DND-41 (cell line): ENCODE measurements at regions not wholly inside any gene's neighbourhood (a gene's known extent, or its start where the extent isn't known, plus 50 kb on each side); places are given as distances from the start of the nearest gene placed in this dataset.

Experiments used
- ATAC-seq: fragments of 200-7000 bp; cut with Tn5 transposase; 3 replicates; pipeline ENCODE4 v1.9.1; 2021; ENCODE audit warnings: low read depth; ENCODE audit not compliant: insufficient read depth
- DNase-seq: peaks from one replicate; pipeline ENCODE4 v3.0.0-alpha.2; 2020
- H2AFZ ChIP-seq: 2 replicates; pipeline ENCODE4 v1.6.0; 2012; ENCODE audit warnings: low read depth, low read length
- H3K27ac ChIP-seq: 2 replicates; pipeline ENCODE4 v1.5.1; 2012; ENCODE audit warnings: low read length, inconsistent platforms
- H3K27me3 ChIP-seq: fragments of 200-600 bp; sonication (generic); 2 replicates; pipeline ENCODE4 v1.6.0; 2012; ENCODE audit warnings: low read length, mild to moderate bottlenecking, inconsistent platforms; ENCODE audit not compliant: insufficient read depth, poor library complexity
- H3K36me3 ChIP-seq: 2 replicates; pipeline ENCODE4 v1.5.1; 2012; ENCODE audit warnings: low read length, inconsistent platforms; ENCODE audit not compliant: insufficient read depth
- H3K4me1 ChIP-seq: 2 replicates; pipeline ENCODE4 v1.5.1; 2012; ENCODE audit warnings: mild to moderate bottlenecking, low read length; ENCODE audit not compliant: insufficient read depth
- H3K4me2 ChIP-seq: 2 replicates; pipeline ENCODE4 v1.6.0; 2012; ENCODE audit warnings: mild to moderate bottlenecking, moderate library complexity, low read length, inconsistent platforms; ENCODE audit not compliant: insufficient read depth
- H3K4me3 ChIP-seq, 2 experiments: fragments of 200-600 bp in 1 of 2; shearing (Covaris generic) in 1 of 2; 2 replicates each; pipeline ENCODE4 v1.5.1; 2012 to 2016; ENCODE audit warnings: inconsistent platforms in 2 of 2, low read length in 2 of 2, mild to moderate bottlenecking in 2 of 2, low read depth in 1 of 2, moderate library complexity in 1 of 2
- H3K79me2 ChIP-seq: 2 replicates; pipeline ENCODE4 v1.6.0; 2012; ENCODE audit warnings: low read length, inconsistent platforms; ENCODE audit not compliant: insufficient read depth
- H3K9ac ChIP-seq: 2 replicates; pipeline ENCODE4 v1.6.0; 2012; ENCODE audit warnings: low read depth, mild to moderate bottlenecking, inconsistent platforms, low read length, moderate library complexity
- H3K9me3 ChIP-seq: 2 replicates; pipeline ENCODE4 v1.5.1; 2012; ENCODE audit warnings: low read length, moderate library complexity, mild to moderate bottlenecking, inconsistent platforms; ENCODE audit not compliant: insufficient read depth, severe bottlenecking
- H4K20me1 ChIP-seq: 2 replicates; pipeline ENCODE4 v1.6.0; 2012; ENCODE audit warnings: low read length; ENCODE audit not compliant: insufficient read depth
- EZH2 ChIP-seq: IDR thresholded peaks from 3 replicates; pipeline ENCODE4 v1.6.1; 2012; ENCODE audit warnings: borderline replicate concordance, low read depth, mild to moderate bottlenecking, moderate library complexity, low read length, inconsistent platforms; ENCODE audit not compliant: severe bottlenecking
- TF ChIP-seq, protein P1 (sequence below): IDR thresholded peaks from 2 replicates; pipeline ENCODE4 v1.5.1; 2012; ENCODE audit warnings: borderline replicate concordance, low read length, moderate library complexity, mild to moderate bottlenecking; ENCODE audit not compliant: poor library complexity, severe bottlenecking; ENCODE audit errors: extremely low read depth

DNA sequence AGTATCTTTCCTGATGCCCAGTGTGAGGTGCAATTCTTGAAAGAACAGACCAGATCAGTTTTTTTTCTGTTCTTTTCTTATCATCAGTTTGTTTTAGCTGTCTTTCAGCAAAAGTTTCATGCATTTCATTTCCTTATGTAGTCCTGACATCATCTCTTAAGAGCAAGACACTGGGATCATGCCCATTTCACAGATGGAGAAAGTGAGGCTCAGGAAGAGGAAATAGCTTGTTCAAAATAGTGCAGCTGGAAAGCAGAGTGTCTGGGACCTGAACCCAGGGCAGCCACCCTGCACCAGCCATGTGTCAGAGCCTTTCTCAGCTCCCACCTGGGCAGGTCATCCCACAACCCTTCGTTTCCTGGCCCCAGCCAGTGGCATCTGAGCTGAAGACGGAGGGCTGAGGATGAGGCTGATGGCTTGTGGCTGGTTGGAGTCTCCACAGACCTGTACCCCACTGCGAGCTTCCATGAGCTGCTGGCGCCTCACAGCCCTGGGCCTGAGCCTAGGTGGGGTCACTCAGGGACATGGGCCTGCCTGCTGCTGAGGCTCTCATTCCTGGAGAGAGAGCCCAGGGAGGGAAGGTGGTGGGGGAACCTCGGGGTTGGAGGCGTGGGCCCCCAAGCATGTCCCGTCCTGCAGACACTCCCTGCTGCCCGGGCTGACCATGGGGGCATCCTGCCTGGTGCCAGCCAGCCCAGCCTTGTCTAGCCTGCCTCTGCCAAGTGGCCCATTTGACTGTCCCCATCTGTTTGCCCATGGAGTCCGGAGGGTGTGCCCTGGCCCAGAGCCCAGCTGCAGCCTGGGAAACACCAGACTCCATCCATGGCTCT lies 61.8 kb downstream of the SMIM38 start:
- DNase-seq, result no peak
- Histone ChIP-seq H3K4me2 (no peak overlapping the region), H3K9ac (no peak overlapping the region), H4K20me1 (no peaks in the 10 kb centered on the region), H3K27ac (no peak overlapping the region), H3K79me2 (no peaks in the 10 kb centered on the region), H3K27me3 (no peaks in the 10 kb centered on the region), H2AFZ (no peak overlapping the region), H3K4me1 (no peaks in the 10 kb centered on the region), H3K9me3 (no peaks in the 10 kb centered on the region), H3K4me3 (no peak overlapping the region), H3K36me3 (no peaks in the 10 kb centered on the region)
- TF ChIP-seq EZH2, result no peak
- TF ChIP-seq, protein P1, sequence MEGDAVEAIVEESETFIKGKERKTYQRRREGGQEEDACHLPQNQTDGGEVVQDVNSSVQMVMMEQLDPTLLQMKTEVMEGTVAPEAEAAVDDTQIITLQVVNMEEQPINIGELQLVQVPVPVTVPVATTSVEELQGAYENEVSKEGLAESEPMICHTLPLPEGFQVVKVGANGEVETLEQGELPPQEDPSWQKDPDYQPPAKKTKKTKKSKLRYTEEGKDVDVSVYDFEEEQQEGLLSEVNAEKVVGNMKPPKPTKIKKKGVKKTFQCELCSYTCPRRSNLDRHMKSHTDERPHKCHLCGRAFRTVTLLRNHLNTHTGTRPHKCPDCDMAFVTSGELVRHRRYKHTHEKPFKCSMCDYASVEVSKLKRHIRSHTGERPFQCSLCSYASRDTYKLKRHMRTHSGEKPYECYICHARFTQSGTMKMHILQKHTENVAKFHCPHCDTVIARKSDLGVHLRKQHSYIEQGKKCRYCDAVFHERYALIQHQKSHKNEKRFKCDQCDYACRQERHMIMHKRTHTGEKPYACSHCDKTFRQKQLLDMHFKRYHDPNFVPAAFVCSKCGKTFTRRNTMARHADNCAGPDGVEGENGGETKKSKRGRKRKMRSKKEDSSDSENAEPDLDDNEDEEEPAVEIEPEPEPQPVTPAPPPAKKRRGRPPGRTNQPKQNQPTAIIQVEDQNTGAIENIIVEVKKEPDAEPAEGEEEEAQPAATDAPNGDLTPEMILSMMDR, result no peak
- no peak for ATAC-seq

DNA sequence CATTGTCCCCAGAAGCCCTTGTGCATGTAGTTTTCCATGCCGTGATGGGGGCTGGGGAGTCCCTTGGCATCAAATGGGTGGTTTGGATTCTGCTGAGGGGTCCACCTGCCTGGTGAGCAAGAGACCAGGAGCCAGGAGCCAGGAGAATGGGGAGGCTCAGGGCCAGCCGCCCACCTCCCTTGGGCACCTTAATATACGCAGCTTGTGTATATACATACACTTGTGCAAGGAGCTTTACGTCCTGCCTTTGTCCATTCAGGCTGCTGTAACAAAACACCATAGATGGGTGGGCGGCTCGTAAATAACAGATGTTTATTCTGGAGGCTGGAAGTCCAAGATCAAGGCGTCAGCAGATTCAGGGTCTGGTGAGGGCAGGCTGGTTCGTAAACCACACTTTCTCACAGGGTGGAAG lies 62.5 kb downstream of the SMIM38 start:
- Histone ChIP-seq H3K27ac (no peak overlapping the region), H3K9ac (no peak overlapping the region), H3K27me3 (no peaks in the 10 kb centered on the region), H3K79me2 (no peaks in the 10 kb centered on the region), H3K4me2 (no peak overlapping the region), H3K9me3 (no peaks in the 10 kb centered on the region), H3K36me3 (no peaks in the 10 kb centered on the region), H3K4me1 (no peaks in the 10 kb centered on the region), H4K20me1 (no peaks in the 10 kb centered on the region), H3K4me3 (no peak overlapping the region), H2AFZ (no peak overlapping the region)
- TF ChIP-seq, protein P1, result no peak
- TF ChIP-seq EZH2, result no peak
- ATAC-seq (no peak), DNase-seq (no peak)

DNA sequence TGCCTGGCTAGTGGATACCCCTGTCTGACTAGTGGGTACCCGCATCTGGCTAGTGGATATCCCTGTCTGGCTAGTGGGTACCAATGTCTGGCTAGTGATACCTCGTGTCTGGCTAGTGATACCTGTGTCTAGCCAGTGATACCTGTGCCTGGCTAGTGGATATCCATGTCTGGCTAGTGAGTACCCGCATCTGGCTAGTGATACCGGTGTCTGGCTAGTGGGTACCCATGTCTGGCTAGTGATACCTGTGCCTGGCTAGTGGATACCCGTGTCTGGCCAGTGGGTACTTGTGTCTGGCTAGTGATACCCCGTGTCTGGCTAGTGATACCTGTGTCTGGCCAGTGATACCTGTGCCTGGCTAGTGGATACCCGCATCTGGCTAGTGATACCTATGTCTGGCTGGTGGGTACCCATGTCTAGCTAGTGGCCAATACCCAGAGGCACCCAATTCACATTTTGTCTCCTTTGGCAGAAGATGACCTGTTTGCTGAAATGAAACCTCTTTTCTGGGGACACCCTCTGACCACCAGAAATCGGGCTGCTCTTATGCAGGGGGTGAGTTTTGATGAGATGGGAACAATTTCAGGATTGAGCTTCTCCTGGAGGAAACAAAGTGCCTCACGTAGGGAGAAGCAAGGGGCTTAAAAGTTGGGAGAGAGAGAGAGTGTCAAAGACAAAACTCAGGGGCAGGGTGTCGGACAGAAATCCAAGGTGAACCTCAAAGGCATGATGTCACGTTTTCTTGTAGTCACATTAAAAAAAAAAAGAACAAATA lies 63.4 kb downstream of the SMIM38 start:
- no peak overlapping the region for H3K4me2 ChIP-seq
- no peaks in the 10 kb centered on the region for H3K27me3 ChIP-seq
- H3K4me3 ChIP-seq, result no peak overlapping the region
- no peak overlapping the region for H3K27ac ChIP-seq
- TF ChIP-seq, protein P1, result no peak
- no peak overlapping the region for H3K9ac ChIP-seq
- no peaks in the 10 kb centered on the region for H3K9me3 ChIP-seq
- no peaks in the 10 kb centered on the region for H3K4me1 ChIP-seq
- no peaks in the 10 kb centered on the region for H4K20me1 ChIP-seq
- DNase-seq (no peak), ATAC-seq (no peak)
- H3K79me2 ChIP-seq, result no peaks in the 10 kb centered on the region
- H2AFZ ChIP-seq, result no peak overlapping the region
- no peaks in the 10 kb centered on the region for H3K36me3 ChIP-seq
